HT1080 (cell line): ENCODE measurements at regions not wholly inside any gene's neighbourhood (a gene's known extent, or its start where the extent isn't known, plus 50 kb on each side); places are given as distances from the start of the nearest gene placed in this dataset.
A peak's percentile ranks its signal among the peaks of the same experiment; 100 is the strongest.

Source experiments
- DNase-seq: peaks from one replicate; pipeline ENCODE4 v3.0.0-alpha.2; 2015; ENCODE audit warnings: low read depth

- peak; percentile 59 for DNase-seq
Measured at GRCh38 chr2:145096582-145096981, 576.7 kb upstream of the ZEB2 start.

GRCh38 chr2:145095641-145096435 is 575.9 kb upstream of the ZEB2 start:
- DNase-seq, result peak; percentile 72

DNA sequence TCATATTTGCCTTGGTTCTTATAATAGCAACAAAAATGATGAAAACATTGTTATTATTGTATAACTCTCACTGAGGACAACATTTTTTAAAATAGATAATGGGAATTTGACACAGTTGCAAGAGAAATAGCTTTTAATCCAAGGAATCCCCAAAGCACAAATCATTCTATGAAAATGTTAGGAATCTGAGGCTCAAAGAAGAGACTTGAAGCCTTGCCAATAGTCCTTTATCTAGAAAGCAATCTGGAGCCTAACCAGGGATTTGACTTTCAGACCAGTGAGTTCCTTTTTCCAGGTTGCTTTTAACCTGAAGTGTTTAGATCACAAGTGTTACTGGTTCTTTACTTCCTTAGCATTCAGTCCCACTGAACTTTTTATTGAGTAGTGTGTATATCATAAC is 574.5 kb upstream of the ZEB2 start:
- DNase-seq, result no peak

- DNase-seq, result peak; percentile 17
Measured at GRCh38 chr2:145091967-145092366, 572.0 kb upstream of the ZEB2 start.

DNA sequence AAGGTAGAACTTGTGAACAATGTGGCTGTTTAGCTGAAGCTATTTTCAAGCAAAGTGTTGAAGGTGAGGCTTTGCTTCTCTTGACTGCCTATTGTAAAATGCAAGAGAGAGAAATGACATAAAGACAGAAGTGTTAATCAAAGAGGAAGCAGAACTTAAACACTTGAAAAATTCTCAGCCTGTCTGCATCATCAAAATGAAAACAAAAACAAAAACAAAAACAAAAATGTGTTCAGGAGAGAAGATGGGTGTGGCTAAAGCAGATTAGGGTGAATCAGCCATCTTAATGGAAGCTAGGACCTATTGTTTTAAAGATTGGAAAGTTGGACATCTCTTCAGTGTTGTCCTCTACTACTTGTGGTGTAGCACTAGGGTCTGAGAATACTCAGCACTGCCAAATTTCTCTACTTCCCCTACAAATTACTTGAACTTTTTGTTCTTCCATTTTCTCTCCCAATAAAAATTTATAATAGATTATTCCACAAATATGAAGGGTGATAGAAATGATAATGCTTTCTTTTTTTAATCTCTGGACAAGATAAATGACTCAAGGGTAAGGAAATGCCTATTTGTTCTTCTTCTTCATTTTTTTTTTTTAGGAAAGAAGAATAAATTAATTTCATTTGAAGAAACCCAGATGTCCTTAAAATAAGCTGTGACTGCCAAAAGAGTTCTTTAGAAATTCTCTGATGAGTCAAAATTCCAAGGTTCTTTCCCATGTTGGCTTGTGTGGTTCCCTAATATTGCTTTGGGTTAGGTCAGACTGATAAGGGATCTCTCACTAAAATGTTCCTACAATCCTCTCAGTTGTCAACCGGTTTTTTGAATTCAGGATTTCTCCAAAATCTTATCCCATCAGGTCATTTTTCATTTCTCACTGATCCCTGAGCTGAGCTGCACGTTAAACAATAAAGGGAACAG is 571.2 kb upstream of the ZEB2 start:
- DNase-seq, result no peak

DNA sequence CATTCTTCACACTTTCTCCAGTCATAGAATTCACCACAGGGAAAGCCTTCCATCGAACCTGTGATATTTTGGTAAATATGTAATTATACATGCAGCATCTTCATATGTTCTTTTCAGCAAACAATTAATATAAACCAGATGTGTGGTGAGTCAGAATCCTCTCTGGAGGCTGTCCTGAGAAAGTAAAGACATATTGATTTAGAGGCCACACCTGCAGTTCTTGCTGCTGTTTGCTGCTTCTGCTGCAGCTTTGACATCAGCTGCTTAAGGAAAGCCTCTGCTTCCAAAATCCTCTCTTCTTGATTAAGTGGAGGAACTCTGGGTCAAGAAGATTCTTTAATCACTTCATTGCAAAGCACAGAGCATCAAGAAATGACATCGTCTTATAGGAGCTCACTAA is 568.8 kb upstream of the ZEB2 start:
- no peak for DNase-seq

DNA sequence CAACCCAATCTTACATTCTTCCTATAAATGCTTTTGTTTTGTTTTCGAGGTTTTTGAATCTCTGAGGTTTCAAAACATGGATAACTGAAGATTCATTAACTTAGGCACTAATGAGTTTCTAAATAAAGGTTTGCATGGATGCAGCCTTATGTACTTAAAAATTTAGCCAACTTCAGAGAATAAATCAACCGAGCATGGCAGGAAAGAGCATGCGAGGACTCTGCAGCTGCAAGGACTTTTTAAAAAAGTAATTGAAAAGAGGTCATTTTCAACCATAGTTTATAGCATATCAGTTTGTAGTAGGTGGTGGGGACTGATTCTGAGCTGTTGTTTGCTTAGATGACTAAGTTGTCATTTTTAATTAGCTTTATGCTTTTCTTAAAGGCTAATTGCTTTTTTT is 567.0 kb upstream of the ZEB2 start:
- DNase-seq, result no peak

GRCh38 chr2:145085612-145086011 is 565.7 kb upstream of the ZEB2 start:
- DNase-seq, result no peak

- no peak for DNase-seq
Measured at GRCh38 chr2:145080426-145080825, 560.5 kb upstream of the ZEB2 start.

DNA sequence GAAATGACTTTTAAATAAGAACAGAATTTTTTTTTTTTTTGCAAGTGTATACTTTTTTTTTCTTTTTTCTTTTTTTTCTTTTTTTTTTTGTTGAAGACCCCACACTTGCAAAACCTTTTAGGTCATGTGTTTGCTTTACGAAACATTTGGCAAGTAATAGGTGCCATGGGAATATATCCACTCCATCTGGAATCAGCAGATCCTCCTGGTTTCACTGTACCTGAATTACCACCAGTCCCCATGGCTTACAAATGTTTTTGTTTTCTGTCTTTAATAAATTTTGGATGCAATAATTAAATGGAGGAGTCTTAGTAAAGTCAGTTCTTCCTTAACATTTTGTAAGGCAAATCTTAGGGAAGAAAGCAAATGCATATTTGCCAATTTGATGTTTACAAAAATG is 559.7 kb upstream of the ZEB2 start:
- DNase-seq, result no peak

- DNase-seq, result no peak
Measured at GRCh38 chr2:145078923-145079322, 559.0 kb upstream of the ZEB2 start.

DNA sequence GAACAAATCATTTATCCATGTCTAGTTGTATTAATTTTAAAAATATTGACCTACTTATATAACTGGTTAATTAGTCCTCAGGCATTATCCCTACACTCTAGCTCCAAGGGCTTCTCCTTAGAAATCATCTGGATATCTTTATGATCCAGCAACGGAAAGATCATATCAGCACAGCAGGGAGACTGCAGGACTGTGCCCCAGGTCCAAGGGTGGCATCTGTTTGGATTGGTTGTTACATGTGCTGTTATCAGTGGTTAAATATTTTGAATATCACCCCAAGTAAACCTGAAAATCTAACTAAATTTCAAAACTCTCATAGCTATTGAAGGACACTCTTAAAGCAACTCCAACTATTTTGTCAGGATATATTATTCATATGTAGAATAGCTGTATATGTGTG is 556.2 kb upstream of the ZEB2 start:
- DNase-seq, result no peak

GRCh38 chr2:145075454-145076062 is 555.6 kb upstream of the ZEB2 start:
- no peak for DNase-seq

GRCh38 chr2:145070703-145071102 is 550.8 kb upstream of the ZEB2 start:
- peak; percentile 13 for DNase-seq

DNA sequence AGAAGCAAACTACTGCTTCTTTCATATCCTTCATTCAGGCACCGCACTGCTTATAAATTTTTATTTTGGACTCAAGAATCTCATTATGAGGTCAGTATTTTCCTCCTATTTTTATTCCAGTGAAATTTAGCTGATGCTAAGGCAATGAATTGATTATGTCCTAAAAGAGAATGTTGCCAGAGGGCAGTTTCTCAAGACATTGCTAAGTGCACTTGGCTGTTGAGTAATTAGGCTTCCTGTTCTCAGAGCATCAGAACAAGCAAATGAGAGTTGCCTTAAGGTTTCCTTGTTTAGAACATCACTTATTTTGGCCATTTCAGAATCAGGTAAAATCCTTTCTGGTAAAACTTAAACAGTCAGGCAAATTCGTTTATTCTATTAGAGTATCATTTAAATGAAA is 548.6 kb upstream of the ZEB2 start:
- no peak for DNase-seq

GRCh38 chr2:145067549-145068030 is 547.7 kb upstream of the ZEB2 start:
- DNase-seq, result no peak

DNA sequence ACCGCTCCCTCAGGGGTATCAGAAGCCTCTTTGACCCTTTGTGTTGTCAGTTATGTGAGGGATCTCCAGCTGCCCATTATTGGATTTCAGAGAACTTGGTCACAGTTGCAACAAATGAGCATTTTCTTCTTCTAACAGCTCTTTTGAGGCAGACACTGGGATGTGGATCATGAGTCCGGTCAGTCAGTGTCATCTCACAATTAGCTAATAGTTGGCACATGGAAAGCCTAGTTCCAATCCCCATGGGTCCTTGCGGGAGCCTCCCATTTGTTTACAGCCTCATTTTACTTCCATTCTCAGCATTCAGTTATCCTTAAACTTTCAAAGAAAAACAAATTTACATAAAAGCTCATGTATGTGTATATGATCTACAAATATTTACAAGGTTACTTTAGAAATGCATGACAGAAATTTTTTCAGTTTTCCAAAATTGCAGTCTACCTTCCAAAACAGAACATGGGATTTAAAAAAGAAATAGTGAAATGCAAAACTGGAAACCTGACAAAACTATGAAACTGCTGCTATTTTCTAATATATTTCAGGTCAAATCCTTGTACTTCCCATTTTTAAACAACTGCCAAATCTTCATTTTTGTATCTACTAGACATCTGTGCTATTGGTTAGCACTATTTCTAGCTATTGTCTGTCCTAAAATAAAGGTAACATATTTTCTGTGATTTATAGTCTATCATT is 547.1 kb upstream of the ZEB2 start:
- DNase-seq, result no peak

DNA sequence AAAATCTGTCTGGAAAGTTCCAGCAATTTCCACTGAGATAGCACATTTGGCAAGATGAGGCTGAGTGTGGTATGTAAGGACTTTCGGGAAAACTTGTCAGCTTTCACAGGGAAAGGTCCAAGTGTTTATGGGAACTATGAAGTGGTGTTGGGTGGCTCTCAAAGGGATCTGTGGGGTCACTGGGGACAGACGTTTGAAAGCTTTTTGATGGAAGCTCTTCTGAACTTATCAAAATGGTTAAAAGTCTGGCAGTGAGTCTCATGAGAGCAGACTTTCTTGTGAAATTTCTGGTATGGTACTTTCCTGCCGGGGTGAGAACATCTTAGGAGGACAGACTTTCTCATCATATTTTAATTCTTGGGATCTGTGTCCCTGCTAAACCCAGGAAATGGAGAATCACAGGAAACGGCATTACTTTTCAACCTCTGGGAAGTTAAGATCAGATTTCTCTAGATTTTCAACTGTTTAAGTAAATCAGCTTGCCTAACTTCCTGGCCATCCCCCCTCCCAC is 546.3 kb upstream of the ZEB2 start:
- no peak for DNase-seq

- no peak for DNase-seq
Measured at GRCh38 chr2:145065342-145065741, 545.4 kb upstream of the ZEB2 start.

GRCh38 chr2:145064511-145064910 is 544.6 kb upstream of the ZEB2 start:
- no peak for DNase-seq

- no peak for DNase-seq
Measured at GRCh38 chr2:145060876-145061275, 541.0 kb upstream of the ZEB2 start.
